ENCODE measurements at regions not wholly inside any gene's neighbourhood (a gene's known extent, or its start where the extent isn't known, plus 50 kb on each side); places are given as distances from the start of the nearest gene placed in this dataset.

DNA sequence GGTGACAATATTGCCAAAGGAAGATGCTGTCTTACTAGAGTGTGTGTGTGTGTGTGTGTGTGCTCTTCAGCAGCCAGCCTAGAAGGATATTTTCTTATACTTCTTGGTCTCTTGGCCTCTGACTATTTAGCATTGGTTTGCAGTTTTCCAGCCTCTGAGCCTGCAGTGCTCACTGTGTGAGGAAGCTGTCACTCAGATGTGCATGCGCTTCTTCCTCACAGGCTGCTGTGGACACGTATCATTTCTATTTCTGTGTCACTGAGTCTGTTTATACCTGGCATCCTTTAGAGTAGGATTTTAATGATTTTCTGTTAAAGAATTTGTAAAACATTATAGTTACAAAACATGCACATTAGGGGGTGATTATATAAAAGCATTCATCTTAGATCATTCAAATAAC, 83.3 kb downstream of the ALDH8A1 start:
- ChIA-PET POLR2A (no interaction called here), CTCF (no interaction called here)
- peaks cover 2% of the 10 kb centered on the region; the same call in 1 of the 2 replicates for H3K27me3 ChIP-seq (ENCODE audit: control insufficient read depth, insufficient read depth, low read length)
- no peaks in the 10 kb centered on the region for H3K36me3 ChIP-seq (ENCODE audit: control insufficient read depth, insufficient read depth, low read length)
- DNase-seq (ENCODE audit: low read depth), result no peak
- no peak overlapping the region for H3K4me3 ChIP-seq (ENCODE audit: low read depth, low read length)
- TF ChIP-seq, protein P1, sequence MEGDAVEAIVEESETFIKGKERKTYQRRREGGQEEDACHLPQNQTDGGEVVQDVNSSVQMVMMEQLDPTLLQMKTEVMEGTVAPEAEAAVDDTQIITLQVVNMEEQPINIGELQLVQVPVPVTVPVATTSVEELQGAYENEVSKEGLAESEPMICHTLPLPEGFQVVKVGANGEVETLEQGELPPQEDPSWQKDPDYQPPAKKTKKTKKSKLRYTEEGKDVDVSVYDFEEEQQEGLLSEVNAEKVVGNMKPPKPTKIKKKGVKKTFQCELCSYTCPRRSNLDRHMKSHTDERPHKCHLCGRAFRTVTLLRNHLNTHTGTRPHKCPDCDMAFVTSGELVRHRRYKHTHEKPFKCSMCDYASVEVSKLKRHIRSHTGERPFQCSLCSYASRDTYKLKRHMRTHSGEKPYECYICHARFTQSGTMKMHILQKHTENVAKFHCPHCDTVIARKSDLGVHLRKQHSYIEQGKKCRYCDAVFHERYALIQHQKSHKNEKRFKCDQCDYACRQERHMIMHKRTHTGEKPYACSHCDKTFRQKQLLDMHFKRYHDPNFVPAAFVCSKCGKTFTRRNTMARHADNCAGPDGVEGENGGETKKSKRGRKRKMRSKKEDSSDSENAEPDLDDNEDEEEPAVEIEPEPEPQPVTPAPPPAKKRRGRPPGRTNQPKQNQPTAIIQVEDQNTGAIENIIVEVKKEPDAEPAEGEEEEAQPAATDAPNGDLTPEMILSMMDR (IDR thresholded peaks at IDR 0.05; ENCODE audit: insufficient read depth, low read depth, low read length), result no peak

DNA sequence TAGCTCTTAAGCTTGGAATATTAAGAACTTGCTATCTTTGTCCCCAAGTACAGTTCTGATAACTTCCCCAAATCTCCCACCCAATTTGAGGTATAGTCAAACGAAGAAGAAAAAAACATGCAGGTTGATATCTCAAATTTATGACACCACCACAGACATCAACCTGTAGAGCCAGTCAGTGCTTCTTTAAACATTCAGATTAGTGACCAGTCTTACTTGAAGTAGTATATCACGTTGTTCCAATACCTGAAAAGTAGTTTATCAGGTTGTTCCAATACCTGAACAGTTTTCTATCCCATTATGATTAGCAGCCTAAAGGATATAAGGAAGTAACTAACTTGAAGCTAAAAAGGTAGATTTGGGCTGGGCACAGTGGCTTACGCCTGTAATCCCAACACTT, 85.3 kb downstream of the ALDH8A1 start:
- ChIA-PET POLR2A (no interaction called here), CTCF (interaction anchor here (0.6 to 2.0 kb wide), 4 partner anchors 11 to 1445 kb away, joined by 3 to 6 read pairs (median 5); no protein-coding TSS in a partner anchor)
- Histone ChIP-seq H3K27me3 (ENCODE audit: control insufficient read depth, insufficient read depth, low read length) (peaks cover 2% of the 10 kb centered on the region; the same call in 1 of the 2 replicates), H3K36me3 (ENCODE audit: control insufficient read depth, insufficient read depth, low read length) (no peaks in the 10 kb centered on the region), H3K4me3 (ENCODE audit: low read depth, low read length) (no peak overlapping the region)
- TF ChIP-seq, protein P1 (IDR thresholded peaks at IDR 0.05; ENCODE audit: insufficient read depth, low read depth, low read length), result no peak
- no peak for DNase-seq (ENCODE audit: low read depth)

DNA sequence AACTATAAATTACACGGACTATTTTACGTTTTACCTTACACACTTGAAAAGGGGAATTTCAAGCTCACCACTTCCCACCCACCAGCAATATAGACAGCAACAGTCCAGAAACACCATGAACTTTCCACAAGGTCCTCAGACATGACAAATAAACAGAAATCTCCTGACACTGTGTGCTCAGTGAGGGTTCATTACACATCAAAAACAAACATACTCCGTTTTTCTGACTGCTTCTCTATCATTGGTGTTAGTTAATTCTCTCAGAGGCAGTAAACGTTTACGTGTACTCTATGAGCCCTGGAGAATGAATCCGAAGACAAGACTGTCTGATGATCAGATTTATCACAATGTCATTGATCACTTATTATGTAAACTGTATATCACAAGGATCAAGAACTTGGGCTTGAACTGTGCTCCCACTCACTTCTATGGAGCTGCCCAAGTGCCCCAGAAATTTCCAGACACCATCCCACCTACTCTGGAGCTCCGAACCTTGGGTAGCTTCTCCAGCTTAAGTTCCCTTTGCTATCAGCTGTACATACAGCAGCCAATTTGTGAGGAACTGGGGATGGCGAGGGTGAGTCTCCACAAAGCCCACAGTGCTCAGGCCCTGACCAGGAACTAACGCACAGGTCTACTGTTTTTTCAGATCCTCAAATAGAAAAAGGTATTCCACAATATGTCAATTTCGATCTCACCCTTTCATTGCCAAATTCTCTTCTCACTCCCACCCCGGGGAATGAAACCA, 86.0 kb downstream of the ALDH8A1 start:
- ChIA-PET CTCF (interaction anchor here (0.6 to 2.0 kb wide), 4 partner anchors 10 to 1446 kb away, joined by 3 to 6 read pairs (median 5); no protein-coding TSS in a partner anchor), POLR2A (no interaction called here)
- DNase-seq (ENCODE audit: low read depth), result no peak
- TF ChIP-seq, protein P1 (IDR thresholded peaks at IDR 0.05; ENCODE audit: insufficient read depth, low read depth, low read length), result no peak
- Histone ChIP-seq H3K27me3 (ENCODE audit: control insufficient read depth, insufficient read depth, low read length) (peaks cover 2% of the 10 kb centered on the region; the same call in 1 of the 2 replicates), H3K36me3 (ENCODE audit: control insufficient read depth, insufficient read depth, low read length) (no peaks in the 10 kb centered on the region), H3K4me3 (ENCODE audit: low read depth, low read length) (no peak overlapping the region)

DNA sequence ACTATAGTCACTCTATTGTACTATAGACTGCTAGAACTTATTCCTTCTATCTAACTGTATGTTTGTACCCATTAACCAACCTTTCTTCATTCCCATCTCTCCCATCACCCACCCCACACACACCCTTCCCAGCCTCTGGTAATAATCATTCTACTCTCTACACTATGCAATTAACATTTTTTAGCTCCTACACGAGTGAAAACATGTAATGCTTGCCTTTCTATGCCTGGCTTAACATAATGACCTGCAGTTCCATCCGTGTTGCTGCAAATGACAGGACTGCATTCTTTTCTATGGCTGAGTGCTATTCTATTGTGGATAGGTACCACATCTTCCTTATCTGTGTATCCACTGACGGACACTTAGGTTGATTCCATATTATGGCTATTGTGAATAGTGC, 95.5 kb downstream of the ALDH8A1 start:
- ChIA-PET POLR2A (no interaction called here), CTCF (interaction anchor here (1.6 kb wide), 1 partner anchor 10 kb away, joined by 6 read pairs; no protein-coding TSS in a partner anchor)
- TF ChIP-seq, protein P1 (IDR thresholded peaks at IDR 0.05; ENCODE audit: insufficient read depth, low read depth, low read length), result no peak
- Histone ChIP-seq H3K27me3 (ENCODE audit: control insufficient read depth, insufficient read depth, low read length) (no peaks in the 10 kb centered on the region), H3K36me3 (ENCODE audit: control insufficient read depth, insufficient read depth, low read length) (no peaks in the 10 kb centered on the region), H3K4me3 (ENCODE audit: low read depth, low read length) (no peak overlapping the region)
- no peak for DNase-seq (ENCODE audit: low read depth)

DNA sequence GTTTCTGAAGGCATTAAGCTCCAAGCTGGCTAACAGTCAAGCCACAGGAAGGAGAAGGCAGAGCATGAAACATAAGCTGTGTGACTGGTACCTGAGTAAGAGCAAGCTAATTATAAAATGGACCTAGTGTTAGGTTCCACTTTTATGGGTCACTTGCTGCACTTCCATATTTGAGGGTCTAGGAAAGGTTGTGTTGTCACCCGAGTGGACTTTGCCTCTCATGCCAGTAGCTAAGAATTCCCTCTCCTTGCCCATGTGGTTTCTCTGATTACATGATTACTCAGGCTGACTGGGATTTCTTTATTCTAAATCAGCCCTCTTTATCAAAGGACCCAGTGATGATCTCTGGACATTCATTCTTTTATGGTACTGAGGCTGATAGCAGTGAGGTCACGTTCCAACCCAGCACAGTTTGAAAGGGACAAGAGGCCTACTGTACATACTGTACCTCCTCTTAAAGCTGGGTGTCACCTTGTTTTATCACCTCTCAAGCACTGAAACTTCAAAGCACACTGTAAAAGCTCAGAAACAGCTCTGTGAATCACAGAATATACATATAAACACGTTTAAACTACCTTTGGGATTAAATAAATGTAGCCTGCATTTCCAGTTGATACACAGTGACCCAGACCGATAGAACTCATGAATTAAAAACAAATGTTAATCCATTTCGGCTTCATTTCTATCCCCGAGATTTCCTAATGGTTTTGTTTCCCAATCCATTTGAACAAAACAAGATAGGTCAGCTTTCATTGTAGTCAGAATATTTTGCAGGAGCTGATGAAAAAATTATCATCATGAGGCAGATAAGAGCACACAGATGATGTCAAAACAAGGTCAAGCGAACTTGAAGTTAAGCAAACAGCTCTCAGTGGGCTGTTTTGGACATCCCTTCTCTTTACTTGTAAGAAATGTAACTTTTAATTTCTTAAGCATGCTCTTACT, 96.5 kb downstream of the ALDH8A1 start:
- TF ChIP-seq, protein P1 (IDR thresholded peaks at IDR 0.05; ENCODE audit: insufficient read depth, low read depth, low read length), result no peak
- no peaks in the 10 kb centered on the region for H3K27me3 ChIP-seq (ENCODE audit: control insufficient read depth, insufficient read depth, low read length)
- DNase-seq (ENCODE audit: low read depth), result peak; percentile 23
- H3K36me3 ChIP-seq (ENCODE audit: control insufficient read depth, insufficient read depth, low read length), result no peaks in the 10 kb centered on the region
- ChIA-PET CTCF (interaction anchor here (0.8 to 1.6 kb wide), 4 partner anchors 9 to 730 kb away, joined by 3 to 6 read pairs (median 4); no protein-coding TSS in a partner anchor), POLR2A (interaction anchor here (0.7 kb wide), 1 partner anchor 1197 kb away, joined by 5 read pairs; no protein-coding TSS in a partner anchor)
- no peak overlapping the region for H3K4me3 ChIP-seq (ENCODE audit: low read depth, low read length)

Data from BJ (cell line).